SK-N-SH (cell line): ENCODE measurements at regions not wholly inside any gene's neighbourhood (a gene's known extent, or its start where the extent isn't known, plus 50 kb on each side); places are given as distances from the start of the nearest gene placed in this dataset.

Source experiments
- CTCF ChIA-PET: fragments of 300-600, 350-600 bp; formaldehyde crosslinking; extraction: SDS; loops from one replicate; lab custom pipeline; 2021; lab: Yijun Ruan, JAX
- POLR2A ChIA-PET: fragments of 350-600 bp; sonication (Branson Sonifier 250); formaldehyde crosslinking; extraction: SDS; loops from one replicate; lab custom pipeline; 2020; ENCODE audit warnings: antibody characterized with exemption, inconsistent platforms; lab: Yijun Ruan, JAX
- DNase-seq: peaks from one replicate; pipeline ENCODE4 v3.0.0; 2012
- H2AFZ ChIP-seq: fragments of 200-600 bp; sonication (generic); 2 replicates; pipeline ENCODE4 v1.8.1; 2016; ENCODE audit warnings: antibody characterized with exemption, mild to moderate bottlenecking, low read depth
- H3F3A ChIP-seq: fragments of 200-600 bp; sonication (generic); replicated peaks from 2 replicates; pipeline ENCODE3; 2016; ENCODE audit warnings: antibody characterized with exemption, mild to moderate bottlenecking; ENCODE audit not compliant: insufficient read depth
- H3K27ac ChIP-seq, 2 experiments: fragments of 200-500 bp in 1 of 2; fragments of 200-600 bp in 1 of 2; sonication (Bioruptor generic) in 1 of 2; sonication (generic), shearing (Covaris generic) in 1 of 2; 2 replicates each; pipeline versions ENCODE4 v1.5.1 to v1.6.1; 2014 to 2016; ENCODE audit warnings: low read depth in 2 of 2, inconsistent platforms in 1 of 2, low read length in 1 of 2, mild to moderate bottlenecking in 1 of 2, mixed read lengths in 1 of 2
- H3K27me3 ChIP-seq: fragments of 200-600 bp; sonication (generic), shearing (Covaris generic); 2 replicates; pipeline ENCODE4 v1.6.1; 2016; ENCODE audit warnings: mixed run types; ENCODE audit not compliant: insufficient read depth
- H3K36me3 ChIP-seq, 2 experiments: fragments of 200-500 bp in 1 of 2; fragments of 200-600 bp in 1 of 2; sonication (Bioruptor generic) in 1 of 2; sonication (generic) in 1 of 2; replicated peaks in 1 of 2; 2 replicates each; pipeline versions ENCODE3 to v1.5.1; 2014 to 2016; ENCODE audit warnings: low read length in 1 of 2, mild to moderate bottlenecking in 1 of 2; ENCODE audit not compliant: insufficient read depth in 2 of 2, control insufficient read depth in 1 of 2
- H3K4me1 ChIP-seq, 2 experiments: fragments of 200-500 bp in 1 of 2; fragments of 200-600 bp in 1 of 2; sonication (Bioruptor generic) in 1 of 2; sonication (generic), shearing (Covaris generic) in 1 of 2; 2 replicates each; pipeline versions ENCODE4 v1.5.1 to v1.6.1; 2014 to 2016; ENCODE audit warnings: low read depth in 1 of 2, low read length in 1 of 2, mixed run types in 1 of 2; ENCODE audit not compliant: insufficient read depth in 2 of 2, control insufficient read depth in 1 of 2
- H3K4me2 ChIP-seq: fragments of 200-600 bp; sonication (generic), shearing (Covaris generic); 2 replicates; pipeline ENCODE4 v1.6.1; 2017; ENCODE audit warnings: mixed run types
- H3K4me3 ChIP-seq, 2 experiments: fragments of 200-500 bp in 1 of 2; fragments of 200-600 bp in 1 of 2; sonication (Bioruptor generic) in 1 of 2; sonication (generic), shearing (Covaris generic) in 1 of 2; 2 replicates each; pipeline versions ENCODE4 v1.5.1 to v1.8.1; 2014 to 2016; ENCODE audit warnings: low read depth in 2 of 2, inconsistent platforms in 1 of 2, low read length in 1 of 2, mild to moderate bottlenecking in 1 of 2, mixed read lengths in 1 of 2, moderate library complexity in 1 of 2
- H3K79me2 ChIP-seq: fragments of 200-600 bp; sonication (generic); 2 replicates; pipeline ENCODE4 v1.8.1; 2017; ENCODE audit warnings: mild to moderate bottlenecking; ENCODE audit not compliant: insufficient read depth
- H3K9ac ChIP-seq: fragments of 200-600 bp; sonication (generic); 2 replicates; pipeline ENCODE4 v1.6.1; 2017; ENCODE audit warnings: mixed run types
- H3K9me2 ChIP-seq: fragments of 200-600 bp; sonication (generic); 2 replicates; pipeline ENCODE4 v1.6.1; 2017; ENCODE audit warnings: mixed run types
- H3K9me3 ChIP-seq: fragments of 200-600 bp; sonication (generic); 2 replicates; pipeline ENCODE4 v1.6.1; 2017; ENCODE audit warnings: mixed run types, mild to moderate bottlenecking, moderate library complexity
- H4K20me1 ChIP-seq: fragments of 200-600 bp; sonication (generic); 2 replicates; pipeline ENCODE4 v1.6.1; 2017; ENCODE audit warnings: mild to moderate bottlenecking, mixed run types; ENCODE audit not compliant: insufficient read depth
- CTCF ChIP-seq: fragments of 200-600 bp; sonication (generic); IDR thresholded peaks from 2 replicates; pipeline ENCODE4 v1.6.1; 2017; ENCODE audit warnings: antibody characterized with exemption, mild to moderate bottlenecking, moderate library complexity
- ELF1 ChIP-seq: IDR thresholded peaks from 2 replicates; pipeline ENCODE4 v1.4.0; 2012
- EP300 ChIP-seq, 2 experiments: IDR thresholded peaks; 2 replicates each; pipeline versions ENCODE4 v1.4.0 to v1.6.1; 2012; ENCODE audit warnings: borderline replicate concordance in 1 of 2, low read depth in 1 of 2, low read length in 1 of 2
- IRF3 ChIP-seq: fragments of 150-350 bp; IDR thresholded peaks from 2 replicates; pipeline ENCODE4 v1.6.1; 2016; ENCODE audit warnings: mild to moderate bottlenecking, low read depth, low read length
- JUND ChIP-seq: IDR thresholded peaks from 2 replicates; pipeline ENCODE4 v1.4.0; 2012
- MEF2A ChIP-seq: IDR thresholded peaks from 2 replicates; pipeline ENCODE4 v1.4.0; 2012; ENCODE audit warnings: low read depth, borderline replicate concordance
- NRF1 ChIP-seq: IDR thresholded peaks from 2 replicates; pipeline ENCODE4 v1.6.1; 2012; ENCODE audit warnings: low read depth, mild to moderate bottlenecking, low read length
- TCF12 ChIP-seq: IDR thresholded peaks from 2 replicates; pipeline ENCODE4 v1.4.0; 2012
- USF1 ChIP-seq: IDR thresholded peaks from 2 replicates; pipeline ENCODE4 v1.4.0; 2012; ENCODE audit warnings: low read depth, borderline replicate concordance
- WGBS: methylation state at CpG from one replicate; pipeline ENCODE4 v1.1.6; 2017; ENCODE audit warnings: low lambda C conversion rate; 5-methylcytosine and 5-hydroxymethylcytosine counted together

- TF ChIP-seq CTCF (no peak), JUND (no peak), NRF1 (no peak), USF1 (no peak)
Observed at GRCh38 chrX:126030021-126030420, 136.1 kb downstream of the DCAF12L2 start (continued).

GRCh38 chrX:126063984-126064383 lies 102.1 kb downstream of the DCAF12L2 start:
- H3K9me2 ChIP-seq: no peaks in the 10 kb centered on the region
- no peaks in the 10 kb centered on the region for H3K79me2 ChIP-seq
- H3K4me1 ChIP-seq: no peaks in the 10 kb centered on the region
- no peaks in the 10 kb centered on the region for H3K9me3 ChIP-seq
- no peak overlapping the region for H3K4me3 ChIP-seq
- no peaks in the 10 kb centered on the region for H3K27me3 ChIP-seq
- ChIA-PET CTCF (no interaction called here), POLR2A (no interaction called here)
- TF ChIP-seq NRF1 (no peak), ELF1 (no peak), EP300 (IDR thresholded peaks at IDR 0.05; ENCODE audit: borderline replicate concordance in 1 of 2, low read depth in 1 of 2, low read length in 1 of 2) (no peak), JUND (no peak)
- WGBS: 2% methylated on average over 4 of the region's 4 CpGs
- no peaks in the 10 kb centered on the region for H3K36me3 ChIP-seq
- H3K4me2 ChIP-seq: no peak overlapping the region
- no peak overlapping the region for H3K9ac ChIP-seq
- H3K27ac ChIP-seq: no peak overlapping the region
- H3F3A ChIP-seq: no peaks in the 10 kb centered on the region
- no peak overlapping the region for H2AFZ ChIP-seq
- DNase-seq: no peak
- H4K20me1 ChIP-seq: no peaks in the 10 kb centered on the region

GRCh38 chrX:126064901-126065541 lies 101.1 kb downstream of the DCAF12L2 start:
- ChIA-PET CTCF (no interaction called here), POLR2A (no interaction called here)
- H2AFZ ChIP-seq: no peak overlapping the region
- no peaks in the 10 kb centered on the region for H4K20me1 ChIP-seq
- H3K27ac ChIP-seq: no peak overlapping the region
- no peak for DNase-seq
- H3K9me2 ChIP-seq: no peaks in the 10 kb centered on the region
- H3K79me2 ChIP-seq: no peaks in the 10 kb centered on the region
- H3K9me3 ChIP-seq: no peaks in the 10 kb centered on the region
- no peak overlapping the region for H3K4me3 ChIP-seq
- H3K4me2 ChIP-seq: no peak overlapping the region
- H3K9ac ChIP-seq: no peak overlapping the region
- H3K27me3 ChIP-seq: no peaks in the 10 kb centered on the region
- H3K4me1 ChIP-seq: no peaks in the 10 kb centered on the region
- no peak for TF ChIP-seq MEF2A
- TF ChIP-seq IRF3: no peak
- no peak for TF ChIP-seq TCF12
- 0% methylated on average over 4 of the region's 9 CpGs for WGBS
- H3K36me3 ChIP-seq: no peaks in the 10 kb centered on the region
- H3F3A ChIP-seq: no peaks in the 10 kb centered on the region
